ENCODE measurements at regions not wholly inside any gene's neighbourhood (a gene's known extent, or its start where the extent isn't known, plus 50 kb on each side); places are given as distances from the start of the nearest gene placed in this dataset.

- TF ChIP-seq ZNF598 (CRISPR knock-in tag; IDR thresholded peaks at IDR 0.05; ENCODE audit: borderline replicate concordance) (no peak), HNF4A (CRISPR knock-in tag; IDR thresholded peaks at IDR 0.05) (peak; percentile 92), MED1 (CRISPR knock-in tag; IDR thresholded peaks at IDR 0.05) (peak; percentile 98), PHF5A (CRISPR knock-in tag; IDR thresholded peaks at IDR 0.05; ENCODE audit: low read depth, unreplicated experiment) (peak; percentile 81), RCOR2 (CRISPR knock-in tag; IDR thresholded peaks at IDR 0.05) (peak; percentile 74), DMAP1 (CRISPR knock-in tag; IDR thresholded peaks at IDR 0.05) (peak; percentile 78), SOX13 (IDR thresholded peaks at IDR 0.05) (0 out of 2 replicates have a peak, but pooled peaks have one; percentile 39), SOX13 (CRISPR knock-in tag; conservative IDR thresholded peaks at IDR 0.05 in 1 of 2, IDR thresholded peaks at IDR 0.05 in 1 of 2) (peak in 1 of 2 experiments; percentile 91; a peak in 2 of 4 replicates), REPIN1 (CRISPR knock-in tag; IDR thresholded peaks at IDR 0.05; ENCODE audit: borderline replicate concordance, low read depth) (peak; percentile 23; the same call in 1 of the 2 replicates), ZFP37 (CRISPR knock-in tag; IDR thresholded peaks at IDR 0.05; ENCODE audit: borderline replicate concordance) (no peak), HBP1 (CRISPR knock-in tag; IDR thresholded peaks at IDR 0.05; ENCODE audit: low read depth) (peak; percentile 38; the same call in 1 of the 2 replicates), MED13 (CRISPR knock-in tag; IDR thresholded peaks at IDR 0.05) (peak; percentile 87; the same call in 1 of the 2 replicates), SOX5 (CRISPR knock-in tag; IDR thresholded peaks at IDR 0.05; ENCODE audit: borderline replicate concordance) (peak; percentile 86; the same call in 1 of the 2 replicates), ZNF841 (CRISPR knock-in tag; IDR thresholded peaks at IDR 0.05; ENCODE audit: borderline replicate concordance) (no peak), NONO (IDR thresholded peaks at IDR 0.05) (no peak), NONO (CRISPR knock-in tag; conservative IDR thresholded peaks at IDR 0.05) (peak; percentile 70; the same call in 1 of the 2 replicates), ZFP1 (CRISPR knock-in tag; IDR thresholded peaks at IDR 0.05) (peak; percentile 84; the same call in 1 of the 2 replicates), ZNF619 (CRISPR knock-in tag; IDR thresholded peaks at IDR 0.05) (no peak), IKZF1 (IDR thresholded peaks at IDR 0.05) (no peak), ZBTB8A (CRISPR knock-in tag; IDR thresholded peaks at IDR 0.05; ENCODE audit: borderline replicate concordance, low read depth) (no peak), ADNP (CRISPR knock-in tag; IDR thresholded peaks at IDR 0.05) (no peak), HHEX (CRISPR knock-in tag; IDR thresholded peaks at IDR 0.05) (peak; percentile 69; the same call in 1 of the 2 replicates), HMG20B (CRISPR knock-in tag; conservative IDR thresholded peaks at IDR 0.05) (peak; percentile 67; the same call in 1 of the 2 replicates), ZBED4 (CRISPR knock-in tag; IDR thresholded peaks at IDR 0.05; ENCODE audit: borderline replicate concordance) (peak; percentile 21; the same call in 1 of the 2 replicates), POLR2A (IDR thresholded peaks at IDR 0.05; ENCODE audit: insufficient read depth in 1 of 2, low read depth in 2 of 2, low read length in 2 of 2) (peak in 1 of 2 experiments; percentile 59; a peak in 2 of 4 replicates), ZNF143 (CRISPR knock-in tag; IDR thresholded peaks at IDR 0.05) (no peak), ZMAT5 (CRISPR knock-in tag; IDR thresholded peaks at IDR 0.05; ENCODE audit: borderline replicate concordance, low read depth) (no peak), ZNF12 (CRISPR knock-in tag; IDR thresholded peaks at IDR 0.05) (peak; percentile 80), ATF3 (CRISPR knock-in tag; IDR thresholded peaks at IDR 0.05) (peak; percentile 93)
These were observed 109.6 kb upstream of the UMPS start (continued) for GRCh38 chr3:124620600-124621063.

Measured in HepG2 (cell line).